Gastrocnemius medialis (tissue), 4 donors: ENCODE measurements at regions not wholly inside any gene's neighbourhood (a gene's known extent, or its start where the extent isn't known, plus 50 kb on each side); places are given as distances from the start of the nearest gene placed in this dataset.
"Not testable (repeated sequence)": the region's sequence is repeated elsewhere in the genome, so short reads cannot be mapped to it uniquely, and the experiment has no call there.

Source experiments
- POLR2A ChIP-seq, 2 donors: fragments of 450-650 bp; IDR thresholded peaks; one replicate each; pipeline ENCODE4 v1.6.1; 2017; ENCODE audit warnings: antibody characterized with exemption in 2 of 2, mild to moderate bottlenecking in 2 of 2, moderate library complexity in 2 of 2
- TF ChIP-seq, protein P1 (sequence below), 5 experiments: fragments of 450-650 bp in 3 of 5; fragments of 200-600 bp in 2 of 5; sonication (generic) in 2 of 5; IDR thresholded peaks in 4 of 5; conservative IDR thresholded peaks in 1 of 5; 1 replicate in 4 of 5; 2 replicates in 1 of 5; pipeline ENCODE4 v1.5.1; 2016 to 2019; ENCODE audit warnings: antibody characterized with exemption in 5 of 5, mild to moderate bottlenecking in 3 of 5, moderate library complexity in 3 of 5

DNA sequence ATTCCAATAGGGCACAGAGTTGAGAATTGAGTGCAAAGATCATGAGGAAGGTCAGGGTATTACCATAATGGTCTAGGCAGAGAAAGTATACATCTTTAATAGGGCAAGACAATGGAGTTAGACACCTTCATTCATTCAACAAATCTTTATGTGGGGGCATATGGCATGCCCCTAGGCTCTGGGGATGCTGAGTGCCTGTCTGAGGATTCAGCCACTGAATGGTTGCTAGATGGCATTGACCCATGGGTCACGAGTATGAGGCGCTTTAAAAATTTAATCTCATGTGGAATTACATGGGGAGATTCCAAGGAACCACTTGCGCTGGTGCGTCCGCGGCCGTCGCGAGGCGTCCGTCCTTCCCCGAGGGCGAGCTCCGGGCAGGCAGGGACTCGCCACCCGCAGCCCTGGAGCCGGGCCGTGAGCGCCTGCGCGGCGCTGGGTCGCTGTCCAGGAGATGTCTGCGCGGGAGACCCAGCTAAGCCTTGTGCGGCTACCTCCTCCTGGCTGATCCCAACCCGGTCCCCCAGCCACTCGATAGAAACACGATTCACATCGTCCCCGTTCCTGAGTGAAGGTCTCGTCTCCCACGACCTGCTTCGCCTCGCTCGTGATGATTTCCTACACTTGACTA lies 152.1 kb upstream of the ZNF322 start:
- TF ChIP-seq, protein P1, sequence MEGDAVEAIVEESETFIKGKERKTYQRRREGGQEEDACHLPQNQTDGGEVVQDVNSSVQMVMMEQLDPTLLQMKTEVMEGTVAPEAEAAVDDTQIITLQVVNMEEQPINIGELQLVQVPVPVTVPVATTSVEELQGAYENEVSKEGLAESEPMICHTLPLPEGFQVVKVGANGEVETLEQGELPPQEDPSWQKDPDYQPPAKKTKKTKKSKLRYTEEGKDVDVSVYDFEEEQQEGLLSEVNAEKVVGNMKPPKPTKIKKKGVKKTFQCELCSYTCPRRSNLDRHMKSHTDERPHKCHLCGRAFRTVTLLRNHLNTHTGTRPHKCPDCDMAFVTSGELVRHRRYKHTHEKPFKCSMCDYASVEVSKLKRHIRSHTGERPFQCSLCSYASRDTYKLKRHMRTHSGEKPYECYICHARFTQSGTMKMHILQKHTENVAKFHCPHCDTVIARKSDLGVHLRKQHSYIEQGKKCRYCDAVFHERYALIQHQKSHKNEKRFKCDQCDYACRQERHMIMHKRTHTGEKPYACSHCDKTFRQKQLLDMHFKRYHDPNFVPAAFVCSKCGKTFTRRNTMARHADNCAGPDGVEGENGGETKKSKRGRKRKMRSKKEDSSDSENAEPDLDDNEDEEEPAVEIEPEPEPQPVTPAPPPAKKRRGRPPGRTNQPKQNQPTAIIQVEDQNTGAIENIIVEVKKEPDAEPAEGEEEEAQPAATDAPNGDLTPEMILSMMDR (IDR thresholded peaks at IDR 0.05 in 4 of 5, conservative IDR thresholded peaks at IDR 0.05 in 1 of 5): not testable (repeated sequence)
- TF ChIP-seq POLR2A (IDR thresholded peaks at IDR 0.05): not testable (repeated sequence)
